GM04504 (cell line): ENCODE measurements at regions not wholly inside any gene's neighbourhood (a gene's known extent, or its start where the extent isn't known, plus 50 kb on each side); places are given as distances from the start of the nearest gene placed in this dataset.
A peak's percentile ranks its signal among the peaks of the same experiment; 100 is the strongest.
"Not testable (repeated sequence)": the region's sequence is repeated elsewhere in the genome, so short reads cannot be mapped to it uniquely, and the experiment has no call there.

Source experiments
- DNase-seq: peaks from one replicate; pipeline ENCODE4 v3.0.0-alpha.2; 2012; ENCODE audit warnings: low read depth

DNA sequence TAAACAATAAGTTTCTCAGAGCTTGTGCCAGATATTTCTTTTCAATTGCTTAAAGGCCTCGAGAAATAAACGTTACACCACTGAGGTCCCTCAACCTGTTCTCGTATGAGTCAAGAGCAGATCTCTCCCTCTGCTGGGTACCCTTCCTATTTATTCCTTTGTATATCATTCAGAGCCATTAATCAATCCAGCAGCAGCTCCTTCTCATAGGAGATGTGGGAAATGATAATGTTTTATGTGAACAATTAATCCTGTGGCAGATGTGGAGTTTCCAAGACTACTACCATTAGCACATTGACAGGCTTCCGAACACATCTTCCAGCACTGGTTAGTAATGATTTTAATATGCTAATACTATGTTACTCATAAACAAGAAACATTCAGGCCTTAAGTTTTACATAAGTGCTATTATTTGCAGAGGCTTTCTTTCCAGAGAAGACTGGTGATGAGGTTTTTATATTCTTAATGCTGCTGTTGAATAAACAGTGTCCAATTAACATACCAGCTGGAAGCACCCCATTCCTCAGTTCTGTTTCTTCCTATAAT is 196.5 kb downstream of the ZNF608 start:
- DNase-seq = no peak

DNA sequence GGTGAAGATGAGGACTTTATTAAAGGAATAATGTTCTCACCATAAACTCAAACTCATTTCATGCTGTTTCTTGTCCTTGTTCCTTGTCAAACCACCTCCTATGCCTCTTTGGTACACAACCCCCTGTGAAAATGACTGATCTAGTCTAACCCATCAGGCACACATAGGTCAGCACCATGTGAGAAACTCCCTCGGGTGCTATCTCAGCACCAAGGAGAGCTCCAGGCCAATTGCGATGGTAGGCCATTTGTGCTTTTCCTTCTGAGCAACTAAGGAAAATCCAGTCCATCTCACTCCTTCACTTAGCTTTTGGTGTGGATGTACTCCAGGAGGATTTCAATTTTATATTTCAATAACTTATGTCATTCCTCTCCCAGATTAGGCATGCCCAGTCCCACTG is 199.8 kb downstream of the ZNF608 start:
- no peak for DNase-seq

DNA sequence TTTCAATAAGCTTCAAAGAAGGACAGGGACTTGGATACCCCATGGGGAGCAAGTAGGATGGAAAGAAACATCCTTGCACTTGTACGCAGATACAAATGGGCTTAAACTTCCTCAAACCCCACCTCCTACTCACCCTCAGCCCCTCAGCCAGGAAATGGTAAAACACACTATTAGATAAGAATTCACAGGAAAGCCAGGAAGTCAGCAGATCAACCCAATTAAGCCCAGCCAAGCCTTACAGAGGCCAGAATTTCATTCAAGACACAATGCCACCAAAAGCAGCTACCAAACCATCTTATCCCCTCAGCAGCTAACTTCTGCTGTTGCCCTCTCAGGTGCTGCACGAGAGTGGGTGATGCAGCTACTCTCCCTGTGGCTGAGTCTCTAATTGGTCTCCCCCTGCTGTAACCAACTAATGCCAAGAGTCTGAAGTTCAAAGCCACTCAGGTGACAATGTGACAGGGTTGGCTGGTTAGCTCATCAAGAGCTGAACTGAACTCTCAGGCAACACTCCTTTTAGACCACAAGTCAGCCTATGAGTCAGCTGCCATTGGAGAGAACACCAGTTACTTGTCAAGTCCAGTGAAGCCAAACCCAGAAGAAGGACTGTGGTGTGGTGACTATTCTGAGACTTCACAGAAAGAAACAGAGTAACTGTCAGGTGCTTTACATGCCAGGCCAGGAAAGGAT is 201.9 kb downstream of the ZNF608 start:
- DNase-seq = no peak

DNA sequence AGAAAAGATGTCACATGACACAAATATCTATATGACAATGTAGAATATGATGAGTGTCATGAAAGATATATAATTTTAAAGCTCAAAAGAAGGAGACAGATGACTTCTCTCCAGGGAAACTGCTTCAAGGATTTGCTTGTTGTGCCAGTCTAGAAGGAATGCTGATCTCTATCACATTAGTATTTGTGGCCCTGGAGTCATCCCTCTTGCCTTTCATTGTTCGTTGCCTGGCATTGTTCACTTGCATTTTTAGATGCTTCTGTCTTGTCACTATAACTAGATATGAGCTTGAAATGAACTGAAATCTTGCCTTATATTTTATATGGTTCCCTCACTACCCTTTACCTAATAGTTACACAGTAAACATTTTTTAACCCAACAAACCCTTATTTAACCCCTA is 207.5 kb downstream of the ZNF608 start:
- DNase-seq = no peak

DNA sequence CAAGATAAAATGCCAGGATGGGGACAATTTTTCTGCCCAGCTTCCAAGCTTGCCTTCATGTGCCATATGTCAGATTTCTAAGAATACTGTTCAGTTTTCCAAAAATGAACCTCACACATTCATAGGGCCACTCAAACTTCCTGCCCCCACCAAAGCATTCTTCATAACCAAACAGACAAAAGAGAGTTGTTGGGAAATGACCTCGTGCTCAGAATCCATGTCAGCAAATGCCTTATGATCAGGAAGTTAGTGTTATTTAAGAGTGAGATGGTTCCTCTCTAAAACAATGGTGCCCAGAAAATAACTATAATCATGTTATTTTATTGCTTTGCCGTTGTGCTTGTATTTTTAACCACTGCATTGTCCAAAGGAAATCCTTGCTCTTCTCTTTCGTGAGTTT is 208.2 kb downstream of the ZNF608 start:
- no peak for DNase-seq

DNA sequence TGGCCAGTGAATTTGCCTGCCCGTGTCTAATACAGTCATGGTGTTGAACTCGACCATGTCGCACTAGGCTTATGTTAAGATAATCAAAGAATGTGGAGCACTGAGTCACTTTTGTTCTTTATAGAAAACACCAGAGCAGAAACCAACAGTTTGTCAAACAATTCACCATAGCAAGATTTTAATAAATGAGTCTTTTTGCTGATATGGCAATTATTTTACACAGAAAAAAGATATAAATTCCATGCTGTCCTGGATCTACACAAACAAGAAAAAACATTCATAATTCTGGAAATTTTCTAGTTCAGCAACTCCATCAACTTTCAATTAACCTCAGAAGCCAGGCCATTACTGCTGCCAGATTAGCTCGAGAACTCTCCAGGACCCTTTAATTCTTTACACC is 208.9 kb downstream of the ZNF608 start:
- no peak for DNase-seq

DNA sequence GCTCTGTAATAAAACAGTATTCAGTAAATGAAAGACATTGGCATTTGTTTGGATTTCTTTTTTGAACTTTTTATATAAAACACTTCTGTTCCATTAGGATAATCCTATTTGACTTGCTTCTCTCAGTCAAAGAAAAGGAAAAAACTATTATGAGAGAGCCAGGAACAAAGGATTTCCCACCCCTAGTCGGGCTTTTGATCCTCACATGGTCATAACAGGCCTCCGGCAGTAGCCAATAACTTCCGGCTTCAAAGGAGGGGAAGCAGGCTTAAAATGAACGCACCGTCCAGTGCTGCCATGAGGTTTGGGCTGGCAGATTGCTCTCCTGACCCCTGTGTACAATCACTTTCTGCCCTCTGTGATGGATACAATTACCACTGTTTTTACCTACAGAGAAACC is 209.3 kb downstream of the ZNF608 start:
- no peak for DNase-seq

DNA sequence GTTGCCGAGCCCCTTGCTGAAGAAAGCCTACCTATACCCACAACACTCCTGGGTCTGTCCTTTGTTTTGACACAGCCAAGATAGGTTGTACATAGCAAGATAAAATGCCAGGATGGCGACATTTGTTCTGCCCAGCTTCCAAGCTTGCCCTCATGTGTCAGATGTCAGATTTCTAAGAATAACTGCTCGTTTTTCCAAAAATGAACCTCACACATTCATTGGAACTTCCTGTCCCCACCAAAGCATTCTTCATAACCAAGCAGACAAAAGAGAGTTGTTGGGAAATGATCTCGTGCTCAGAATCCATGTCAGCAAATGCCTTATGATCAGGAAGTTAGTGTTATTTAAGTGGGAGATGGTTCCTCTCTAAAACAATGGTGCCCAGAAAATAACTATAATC is 210.1 kb downstream of the ZNF608 start:
- DNase-seq = no peak

DNA sequence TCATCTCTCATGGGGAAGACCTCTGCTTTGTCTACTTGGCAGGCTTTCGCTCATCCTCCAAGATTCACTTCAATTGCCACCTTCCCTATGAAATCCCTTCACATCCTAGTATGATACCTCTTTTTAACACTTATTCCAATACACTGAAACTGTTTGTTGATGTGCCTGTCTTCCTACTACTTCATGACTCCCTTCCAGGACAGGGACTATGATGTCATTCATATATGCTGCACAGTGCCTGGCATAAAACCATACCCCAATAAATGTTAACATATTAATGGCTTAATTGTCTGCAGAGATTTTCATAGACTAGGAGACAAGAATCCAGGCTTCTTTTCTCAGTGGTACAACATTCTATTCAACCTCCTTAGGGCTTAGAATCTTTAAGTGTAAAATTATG is 215.5 kb downstream of the ZNF608 start:
- no peak for DNase-seq

DNA sequence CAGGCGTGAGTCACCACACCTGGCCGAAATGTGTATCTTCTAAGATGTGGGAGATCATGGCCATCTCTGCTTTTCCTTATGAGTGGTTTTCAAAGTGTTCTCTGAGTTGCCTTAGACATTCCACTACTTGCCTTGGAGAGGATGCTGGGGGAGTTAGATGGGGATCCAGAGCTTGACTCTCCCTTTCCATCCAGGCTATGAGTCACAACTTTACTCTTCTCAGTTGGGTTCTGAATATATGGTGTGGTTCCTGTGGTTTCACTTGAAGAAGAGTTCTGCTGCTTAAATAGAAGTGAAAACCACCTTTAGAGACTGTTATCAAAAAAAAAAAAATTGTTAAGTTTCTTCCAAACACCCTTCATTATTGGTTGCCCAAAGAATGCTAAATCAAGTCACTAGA is 217.6 kb downstream of the ZNF608 start:
- no peak for DNase-seq

DNA sequence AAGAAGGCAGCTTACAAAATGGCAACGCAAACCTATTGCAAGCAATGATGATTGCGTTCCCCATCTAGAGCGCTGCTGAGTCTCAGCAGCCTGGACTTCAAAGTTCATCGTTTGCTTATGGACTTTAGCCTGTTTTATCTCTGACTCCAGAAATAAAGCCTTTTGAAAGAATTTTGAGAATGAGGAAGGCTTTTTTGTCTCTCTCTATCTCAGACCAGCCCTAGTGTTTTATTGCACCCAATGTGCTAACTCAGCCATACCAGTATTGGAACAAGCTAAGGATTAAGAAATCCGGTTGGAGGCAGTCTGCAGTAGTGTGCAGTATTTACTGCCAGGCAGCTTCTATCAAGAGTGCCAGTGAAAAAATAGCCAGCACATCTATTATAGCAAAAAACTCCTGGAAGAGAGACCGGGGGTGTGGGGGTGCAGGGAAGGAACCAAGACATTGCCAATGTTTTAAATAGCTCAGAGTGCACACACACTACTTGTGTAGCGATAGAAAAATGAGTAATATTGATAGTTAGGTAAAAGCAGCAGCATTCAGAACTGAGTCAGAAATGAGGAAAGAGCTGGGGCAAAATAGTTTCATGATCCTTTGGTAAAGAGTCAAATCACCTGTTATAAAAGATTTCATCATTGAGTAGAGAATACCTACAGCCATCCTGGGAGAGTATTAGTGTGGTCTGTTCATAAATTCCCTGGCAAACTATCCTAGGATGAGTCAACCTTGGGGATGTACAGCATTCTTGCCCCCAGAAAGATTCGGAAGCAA is 219.0 kb downstream of the ZNF608 start:
- no peak for DNase-seq

DNA sequence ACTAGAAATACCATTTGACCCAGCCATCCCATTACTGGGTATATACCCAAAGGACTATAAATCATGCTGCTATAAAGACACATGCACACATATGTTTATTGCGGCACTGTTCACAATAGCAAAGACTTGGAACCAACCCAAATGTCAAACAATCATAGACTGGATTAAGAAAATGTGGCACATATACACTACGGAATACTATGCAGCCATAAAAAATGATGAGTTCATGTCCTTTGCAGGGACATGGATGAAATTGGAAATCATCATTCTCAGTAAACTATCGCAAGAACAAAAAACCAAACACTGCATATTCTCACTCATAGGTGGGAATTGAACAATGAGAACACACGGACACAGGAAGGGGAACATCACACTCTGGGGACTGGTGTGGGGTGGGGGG is 220.4 kb downstream of the ZNF608 start:
- not testable (repeated sequence) for DNase-seq

DNA sequence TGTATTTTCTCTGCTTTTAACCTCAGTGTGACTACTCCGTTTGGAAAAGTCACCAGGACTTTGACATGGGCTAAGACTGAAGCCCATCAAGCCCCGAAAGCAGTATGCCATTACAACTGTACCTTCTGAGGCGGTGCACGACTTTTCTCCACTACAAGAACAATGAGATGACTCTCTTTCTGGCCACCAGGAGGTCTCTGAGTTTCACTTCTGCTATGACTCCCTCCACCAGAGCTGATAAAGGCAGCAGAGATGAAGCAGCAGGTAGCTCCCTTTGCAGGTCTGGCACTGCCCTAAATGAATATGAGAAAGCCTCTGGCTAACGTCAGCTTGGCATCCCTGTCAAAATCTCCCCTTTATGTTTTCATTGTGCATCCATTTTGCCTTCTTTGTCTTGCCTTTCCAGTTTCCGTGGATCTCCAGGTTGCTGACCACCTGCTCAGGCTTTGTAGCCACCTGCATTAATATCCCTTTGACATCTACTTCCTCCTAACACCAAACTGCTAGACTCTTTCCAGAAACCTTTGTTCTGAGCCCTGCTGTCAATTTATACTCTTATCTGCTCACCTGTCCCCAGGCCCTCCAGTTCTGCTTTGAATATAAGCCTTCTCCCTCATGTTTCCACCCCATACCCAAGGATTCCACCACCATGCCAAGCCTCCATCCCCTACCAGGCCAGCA is 221.7 kb downstream of the ZNF608 start:
- no peak for DNase-seq

DNA sequence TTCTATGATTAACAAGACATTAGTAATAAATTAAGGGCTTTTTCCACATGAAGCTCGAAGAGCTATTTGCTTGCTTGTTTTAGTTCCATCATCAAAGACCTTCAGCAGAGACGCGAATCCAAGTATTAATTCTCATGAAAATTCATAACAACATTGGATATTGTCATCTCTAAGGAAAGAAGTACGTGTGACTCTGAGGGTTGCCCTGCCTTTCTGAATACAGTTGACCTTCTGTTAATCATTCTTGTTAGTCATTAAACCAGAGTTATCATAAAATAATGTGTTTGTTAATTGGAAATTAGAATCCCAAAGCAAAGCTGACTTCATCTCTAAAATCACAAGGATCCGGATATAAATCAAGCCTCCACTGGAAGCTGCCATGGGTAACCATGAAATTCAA is 222.5 kb downstream of the ZNF608 start:
- DNase-seq = no peak

DNA sequence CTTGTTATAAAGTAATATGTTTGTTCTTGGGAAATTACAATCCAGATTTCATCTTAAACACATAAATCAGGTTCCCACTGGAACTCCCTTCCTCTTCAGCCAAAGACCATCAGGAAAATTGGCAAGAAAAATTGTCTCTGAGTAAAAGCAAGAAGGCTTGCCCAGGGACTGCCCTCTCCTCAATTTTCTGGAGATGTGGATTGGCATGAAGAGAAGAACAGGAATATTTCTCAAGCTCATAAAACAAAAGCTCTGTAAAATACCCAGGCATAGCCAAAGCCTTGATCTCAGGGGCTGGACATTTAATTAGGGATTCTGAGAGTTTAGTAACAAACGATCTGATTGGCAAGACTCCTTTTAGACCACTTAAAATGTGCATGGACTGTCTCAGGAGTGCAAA is 223.4 kb downstream of the ZNF608 start:
- no peak for DNase-seq

DNA sequence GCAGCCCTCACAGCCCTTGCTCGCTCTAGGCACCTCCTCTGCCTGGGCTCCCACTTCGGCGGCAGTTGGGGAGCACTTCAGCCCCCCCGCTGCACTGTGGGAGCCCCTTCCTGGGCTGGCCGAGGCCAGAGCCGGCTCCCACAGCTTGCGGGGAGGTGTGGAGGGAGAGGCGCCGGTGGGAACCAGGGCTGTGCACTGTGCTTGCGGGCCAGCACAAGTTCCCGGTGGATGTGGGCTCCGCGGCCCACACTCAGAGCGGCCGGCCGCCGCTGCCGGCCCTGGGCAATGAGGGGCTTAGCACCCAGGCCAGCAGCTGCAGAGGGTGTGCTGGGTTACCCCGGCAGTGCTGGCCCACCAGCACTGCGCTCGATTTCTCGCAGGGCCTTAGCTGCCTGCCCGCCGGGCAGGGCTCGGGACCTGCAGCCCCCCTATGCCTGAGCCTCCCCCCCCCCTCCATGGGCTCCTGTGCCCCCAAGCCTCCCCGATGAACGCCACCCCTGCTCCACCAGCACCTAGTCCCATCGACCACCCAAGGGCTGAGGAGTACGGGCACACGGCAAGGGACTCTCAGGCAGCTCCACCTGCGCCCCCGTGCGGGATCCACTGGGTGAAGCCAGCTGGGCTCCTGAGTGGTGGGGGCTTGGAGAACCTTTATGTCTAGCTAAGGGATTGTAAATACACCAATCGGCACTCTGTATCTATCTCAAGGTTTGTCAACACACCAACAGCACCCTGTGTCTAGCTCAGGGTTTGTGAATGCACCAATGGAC is 224.8 kb downstream of the ZNF608 start:
- no peak for DNase-seq

DNA sequence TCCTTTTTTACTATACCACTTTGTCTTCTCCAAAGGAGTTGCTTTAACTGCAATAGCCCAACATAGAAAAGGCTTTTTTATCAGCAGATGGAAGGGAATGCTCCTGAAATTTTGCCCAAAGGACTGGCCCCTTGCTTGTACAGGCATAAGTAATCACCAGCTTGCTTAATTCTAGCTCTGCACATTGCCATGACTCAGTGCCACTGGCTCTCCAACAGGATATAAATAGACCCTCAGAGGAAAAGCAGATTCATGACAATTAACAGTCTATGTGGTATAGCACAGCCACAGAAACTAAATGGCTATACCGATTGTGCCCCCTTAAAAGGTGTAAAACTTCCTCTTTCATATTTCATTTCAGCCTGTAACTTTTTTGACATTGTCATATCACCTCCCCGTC is 227.0 kb downstream of the ZNF608 start:
- peak; percentile 57 for DNase-seq

DNA sequence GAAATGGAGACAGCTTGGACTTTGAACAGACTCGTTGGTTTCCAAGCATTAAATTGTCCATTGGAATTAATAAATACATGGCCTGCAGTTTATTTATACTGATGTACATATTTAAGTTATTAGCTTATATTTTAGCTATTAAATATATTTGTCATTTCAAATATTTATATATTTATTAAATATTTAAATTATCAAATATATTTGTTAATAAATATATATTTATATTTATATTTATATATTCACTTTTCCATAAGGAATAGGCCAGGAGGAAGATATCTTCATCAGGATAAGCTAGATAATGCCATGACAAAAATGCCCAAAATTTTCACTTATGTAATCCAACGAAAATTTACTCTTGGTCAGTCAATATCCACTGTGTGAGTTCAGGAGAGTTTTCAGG is 229.9 kb downstream of the ZNF608 start:
- DNase-seq = no peak

DNA sequence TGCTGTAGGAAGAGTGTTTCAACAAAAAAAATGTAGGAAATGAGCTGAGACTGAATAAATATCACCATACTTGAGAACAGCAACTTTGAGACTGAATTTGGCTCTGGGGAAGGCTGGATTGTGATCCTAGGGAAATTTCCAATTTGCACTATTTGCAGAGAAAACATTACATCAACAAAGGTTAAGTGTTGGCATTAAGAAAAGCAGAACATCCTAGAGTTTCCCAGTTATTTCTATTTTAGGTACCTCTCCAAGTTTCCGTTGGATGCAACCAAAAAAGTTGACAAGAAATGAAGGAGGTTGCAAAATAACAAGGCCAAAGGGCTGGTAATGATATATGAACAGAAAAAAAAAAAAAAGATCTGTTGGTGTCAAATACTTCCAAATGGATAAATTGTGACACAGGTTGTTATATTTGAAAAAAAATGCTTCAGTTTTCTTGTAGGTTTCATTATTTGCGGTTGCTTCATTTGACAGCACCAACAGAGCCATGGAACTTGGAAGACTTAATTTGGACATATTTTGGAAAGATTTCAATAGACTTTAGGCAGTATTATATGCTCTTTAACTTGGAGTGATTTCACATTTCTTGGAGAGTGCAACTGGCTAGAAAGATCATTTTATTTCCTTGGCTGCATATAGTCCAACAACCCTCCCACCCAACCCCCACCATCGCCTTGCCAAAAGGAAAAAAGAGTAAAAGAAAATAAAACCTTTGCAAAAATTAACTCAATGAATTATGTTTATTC is 230.8 kb downstream of the ZNF608 start:
- no peak for DNase-seq

DNA sequence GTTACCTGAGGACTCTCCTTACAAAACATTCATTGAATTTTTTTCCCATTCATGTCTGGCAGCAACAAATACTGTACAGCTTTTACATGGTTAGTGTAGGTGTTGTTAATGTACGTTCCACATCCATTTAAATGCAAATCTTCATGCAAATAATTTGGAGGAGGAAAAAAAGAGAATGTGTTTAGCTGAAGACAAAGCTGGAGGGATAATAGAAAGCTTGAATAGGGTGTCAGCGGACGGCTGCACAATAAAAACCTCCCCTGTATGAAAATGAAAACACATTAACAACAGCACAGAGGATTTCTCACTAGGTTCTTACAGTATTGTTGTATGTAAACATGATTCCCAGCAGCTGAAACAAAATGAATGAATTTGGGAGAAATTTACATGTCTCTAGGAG is 231.5 kb downstream of the ZNF608 start:
- no peak for DNase-seq

DNA sequence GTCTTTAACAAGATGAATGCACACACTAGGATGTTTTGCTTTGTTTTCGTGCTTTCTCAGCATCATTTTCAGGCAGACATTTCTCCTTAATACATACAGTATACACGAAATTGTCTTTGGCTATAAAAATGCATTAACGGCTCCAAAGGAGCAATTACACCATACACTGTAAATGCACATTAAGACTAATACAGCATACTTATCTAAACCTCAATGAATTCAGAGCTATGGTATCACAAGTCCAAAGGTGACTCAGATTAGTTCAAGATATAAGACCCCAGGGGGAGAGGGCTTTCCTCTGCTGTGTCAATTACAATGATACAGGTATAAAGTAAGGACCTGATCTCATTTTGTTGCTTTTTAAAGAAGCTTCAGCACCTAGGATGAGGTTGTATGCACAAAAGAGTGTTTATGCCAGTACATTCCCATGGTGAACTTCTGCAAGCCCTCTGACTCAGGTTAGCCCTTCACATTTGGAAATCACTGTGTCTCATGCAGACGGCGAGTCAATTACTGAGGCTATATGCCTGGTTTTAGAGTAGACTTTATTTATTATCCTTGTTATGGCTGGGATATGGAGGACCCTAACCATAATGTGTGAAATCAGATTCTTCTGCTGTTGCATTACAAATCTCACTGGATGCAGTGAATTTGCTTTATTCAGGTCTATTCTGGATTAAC is 233.3 kb downstream of the ZNF608 start:
- no peak for DNase-seq
